Right atrium auricular region (tissue), 2 donors: ENCODE measurements at regions not wholly inside any gene's neighbourhood (a gene's known extent, or its start where the extent isn't known, plus 50 kb on each side); places are given as distances from the start of the nearest gene placed in this dataset.

ENCODE experiments used
- DNase-seq: peaks from one replicate; pipeline ENCODE4 v3.0.0-alpha.2; 2019; ENCODE audit warnings: low spot score
- H3K27ac ChIP-seq, 2 donors: fragments of 200-600 bp; sonication (generic); 1 replicate in 1 of 2; 2 replicates in 1 of 2; pipeline ENCODE4 v1.5.1; 2016 to 2019
- H3K27me3 ChIP-seq, 2 donors: fragments of 200-600 bp; sonication (generic); one replicate each; pipeline versions ENCODE4 v1.5.1 to v1.6.0; 2017 to 2019
- H3K36me3 ChIP-seq: fragments of 200-600 bp; sonication (generic); one replicate; pipeline ENCODE4 v1.5.1; 2016
- H3K4me1 ChIP-seq, 2 donors: fragments of 200-600 bp; sonication (generic); one replicate each; pipeline versions ENCODE4 v1.5.1 to v1.6.0; 2017 to 2019
- H3K4me3 ChIP-seq, 2 donors: fragments of 200-600 bp; sonication (generic); 1 replicate in 1 of 2; 2 replicates in 1 of 2; pipeline ENCODE4 v1.5.1; 2017 to 2019; ENCODE audit warnings: mild to moderate bottlenecking in 1 of 2, moderate library complexity in 1 of 2
- H3K9me3 ChIP-seq, 2 donors: fragments of 200-600 bp; sonication (generic); one replicate each; pipeline ENCODE4 v1.5.1; 2019
- CTCF ChIP-seq, 2 donors: fragments of 200-600 bp; sonication (generic); IDR thresholded peaks; one replicate each; pipeline ENCODE4 v1.5.1; 2019; ENCODE audit warnings: antibody characterized with exemption in 2 of 2

GRCh38 chr1:83098791-83099190 lies 900.1 kb downstream of the TTLL7 start:
- DNase-seq: no peak
- H3K36me3 ChIP-seq: no peaks in the 10 kb centered on the region
- no peaks in the 10 kb centered on the region for H3K4me1 ChIP-seq
- H3K9me3 ChIP-seq: no peaks in the 10 kb centered on the region
- no peak for TF ChIP-seq CTCF (IDR thresholded peaks at IDR 0.05)
- H3K27ac ChIP-seq: no peak overlapping the region
- H3K27me3 ChIP-seq: no peaks in the 10 kb centered on the region
- H3K4me3 ChIP-seq: no peak overlapping the region

GRCh38 chr1:83098131-83098530 lies 900.8 kb downstream of the TTLL7 start:
- H3K4me3 ChIP-seq: no peak overlapping the region
- H3K27ac ChIP-seq: no peak overlapping the region
- H3K36me3 ChIP-seq: no peaks in the 10 kb centered on the region
- H3K9me3 ChIP-seq: no peaks in the 10 kb centered on the region
- H3K4me1 ChIP-seq: no peaks in the 10 kb centered on the region
- TF ChIP-seq CTCF (IDR thresholded peaks at IDR 0.05): no peak
- no peak for DNase-seq
- H3K27me3 ChIP-seq: no peaks in the 10 kb centered on the region

- Histone ChIP-seq H3K9me3 (no peaks in the 10 kb centered on the region), H3K4me1 (no peaks in the 10 kb centered on the region), H3K27ac (no peak overlapping the region), H3K36me3 (no peaks in the 10 kb centered on the region), H3K27me3 (no peaks in the 10 kb centered on the region), H3K4me3 (no peak overlapping the region)
- TF ChIP-seq CTCF (IDR thresholded peaks at IDR 0.05): no peak
- DNase-seq: no peak
Measured at GRCh38 chr1:83097715-83098114, 901.2 kb downstream of the TTLL7 start.

- no peak for DNase-seq
- Histone ChIP-seq H3K9me3 (no peaks in the 10 kb centered on the region), H3K36me3 (no peaks in the 10 kb centered on the region), H3K27me3 (no peaks in the 10 kb centered on the region), H3K4me3 (no peak overlapping the region), H3K4me1 (no peaks in the 10 kb centered on the region), H3K27ac (no peak overlapping the region)
- TF ChIP-seq CTCF (IDR thresholded peaks at IDR 0.05): no peak
Measured at GRCh38 chr1:83095570-83095969, 903.4 kb downstream of the TTLL7 start.

GRCh38 chr1:83090195-83090594 lies 908.7 kb downstream of the TTLL7 start:
- Histone ChIP-seq H3K27me3 (no peaks in the 10 kb centered on the region), H3K27ac (no peak overlapping the region), H3K9me3 (no peaks in the 10 kb centered on the region), H3K4me3 (no peak overlapping the region), H3K4me1 (no peaks in the 10 kb centered on the region), H3K36me3 (no peaks in the 10 kb centered on the region)
- no peak for TF ChIP-seq CTCF (IDR thresholded peaks at IDR 0.05)
- no peak for DNase-seq

- Histone ChIP-seq H3K4me3 (no peak overlapping the region), H3K27ac (no peak overlapping the region)
- DNase-seq: no peak
Measured at GRCh38 chr1:83087851-83088250, 911.1 kb downstream of the TTLL7 start.

More at GRCh38 chr1:83087851-83088250, 911.1 kb downstream of the TTLL7 start:
- no peaks in the 10 kb centered on the region for H3K9me3 ChIP-seq
- TF ChIP-seq CTCF (IDR thresholded peaks at IDR 0.05): no peak
- H3K4me1 ChIP-seq: no peaks in the 10 kb centered on the region
- H3K27me3 ChIP-seq: no peaks in the 10 kb centered on the region
- H3K36me3 ChIP-seq: no peaks in the 10 kb centered on the region
